ENCODE measurements at regions not wholly inside any gene's neighbourhood (a gene's known extent, or its start where the extent isn't known, plus 50 kb on each side); places are given as distances from the start of the nearest gene placed in this dataset.

DNA sequence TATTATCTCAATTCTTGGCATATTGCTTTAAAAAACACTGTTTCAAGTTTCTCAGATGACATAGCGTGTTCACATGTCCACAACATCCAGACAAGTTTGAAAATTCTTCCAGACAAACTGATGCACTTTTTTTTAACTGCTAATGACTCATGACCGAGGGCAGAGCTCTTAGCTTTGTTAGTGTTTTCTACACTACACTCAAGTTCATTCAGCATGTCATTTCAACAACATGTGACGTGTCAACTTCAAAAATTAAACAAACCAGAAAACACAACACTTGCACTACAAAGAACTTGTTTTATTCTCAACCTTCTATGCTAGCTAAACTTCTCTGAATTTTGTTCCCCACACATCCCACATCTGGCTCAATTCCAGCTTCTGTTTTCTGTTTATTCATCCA, 1186.3 kb upstream of the FLRT2 start:
- intact Hi-C loops (cut with micrococcal nuclease), result no loop called here

GRCh38 chr14:84351646-84352045, 1178.3 kb upstream of the FLRT2 start:
- intact Hi-C loops (cut with micrococcal nuclease), result no loop called here

DNA sequence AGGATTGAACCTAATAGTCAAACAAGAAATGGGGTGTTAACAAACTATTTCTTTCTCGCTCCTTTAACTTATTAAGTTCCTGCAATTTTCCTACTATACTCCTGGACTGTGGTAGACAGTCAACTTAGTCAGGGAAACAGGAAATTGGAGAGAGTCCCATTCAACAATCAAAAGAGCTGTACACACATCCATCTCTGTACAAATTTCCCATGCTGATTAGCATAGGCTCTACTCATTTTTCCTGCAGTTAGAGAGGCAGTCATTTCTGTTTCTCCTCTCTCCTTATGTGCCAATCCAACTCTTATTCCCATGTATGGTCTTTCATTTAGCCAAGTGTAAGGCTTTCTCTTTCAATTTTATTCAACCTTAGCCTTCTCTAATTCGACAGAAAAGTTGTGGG, 1168.5 kb upstream of the FLRT2 start:
- intact Hi-C loops (cut with micrococcal nuclease), result no loop called here

- intact Hi-C loops (cut with micrococcal nuclease), result no loop called here
Measured at GRCh38 chr14:84375235-84375634, 1154.7 kb upstream of the FLRT2 start.

- intact Hi-C loops (cut with micrococcal nuclease), result no loop called here
Measured at GRCh38 chr14:84390010-84390409, 1139.9 kb upstream of the FLRT2 start.

- intact Hi-C loops (cut with micrococcal nuclease), result no loop called here
Measured at GRCh38 chr14:84397631-84398030, 1132.3 kb upstream of the FLRT2 start.

DNA sequence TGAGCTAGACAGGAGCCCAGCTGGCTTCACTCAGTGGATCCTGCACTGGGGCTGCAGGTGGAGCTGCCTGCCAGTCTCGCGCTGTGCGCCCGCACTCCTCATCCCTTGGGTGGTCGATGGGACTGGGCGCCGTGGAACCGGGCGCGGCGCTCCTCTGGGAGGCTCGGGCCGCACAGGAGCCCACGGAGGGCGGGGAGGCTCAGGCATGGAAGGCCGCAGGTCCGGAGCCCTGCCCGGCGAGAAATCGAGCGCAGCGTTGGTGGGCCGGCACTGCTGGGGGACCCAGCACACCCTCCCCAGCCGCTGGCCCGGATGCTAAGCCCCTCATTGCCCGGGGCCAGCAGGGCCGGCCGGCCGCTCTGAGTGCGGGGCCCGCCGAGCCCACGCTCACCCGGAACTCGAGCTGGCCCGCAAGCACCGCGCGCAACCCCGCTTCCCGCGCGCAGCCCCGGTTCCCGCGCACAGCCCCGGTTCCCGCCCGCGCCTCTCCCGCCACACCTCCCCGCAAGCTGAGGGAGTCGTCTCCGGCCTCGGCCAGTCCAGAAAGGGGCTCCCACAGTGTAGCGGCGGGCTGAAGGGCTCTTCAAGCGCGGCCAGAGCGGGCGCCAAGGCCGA, 1130.5 kb upstream of the FLRT2 start:
- intact Hi-C loops (cut with micrococcal nuclease), result no loop called here

DNA sequence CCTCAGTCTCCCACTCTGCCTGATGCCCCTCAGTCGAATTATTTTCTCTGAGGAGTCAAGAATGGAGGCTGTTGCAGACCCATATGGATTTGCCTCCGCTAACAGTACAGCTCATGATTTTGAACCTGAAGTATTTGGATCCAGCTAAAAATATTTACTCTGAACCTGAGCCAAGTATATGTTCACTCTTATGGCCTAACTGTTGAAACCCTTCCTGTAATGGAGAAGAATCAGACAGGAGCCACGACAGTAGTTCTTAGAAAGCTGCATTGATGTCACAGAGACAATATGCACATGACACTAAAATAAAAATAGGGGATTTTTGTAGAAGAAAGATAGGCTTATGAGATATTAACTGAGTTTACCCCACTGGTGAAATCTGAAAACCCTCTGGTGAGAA, 1128.3 kb upstream of the FLRT2 start:
- intact Hi-C loops (cut with micrococcal nuclease), result no loop called here

DNA sequence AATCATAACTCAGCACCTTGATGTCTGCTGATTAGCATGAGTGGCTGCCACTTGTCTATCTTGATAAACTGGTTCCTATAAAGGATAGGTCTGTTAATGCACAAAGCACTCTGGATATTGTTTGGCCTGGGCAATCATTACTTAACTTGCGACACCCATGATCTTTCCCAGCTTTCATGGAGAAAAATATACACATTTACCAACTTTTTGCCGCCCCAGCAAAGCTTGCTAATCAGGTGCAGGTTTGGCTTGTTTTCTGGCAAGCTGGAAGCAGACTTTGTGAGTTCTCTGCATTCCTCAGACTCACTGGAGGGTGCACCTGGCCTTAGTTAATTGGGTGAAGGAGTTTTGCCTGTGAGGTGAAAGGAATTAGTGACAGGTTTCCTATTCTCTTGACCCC, 1126.4 kb upstream of the FLRT2 start:
- intact Hi-C loops (cut with micrococcal nuclease), result no loop called here

- intact Hi-C loops (cut with micrococcal nuclease), result no loop called here
Measured at GRCh38 chr14:84404246-84404645, 1125.7 kb upstream of the FLRT2 start.

- intact Hi-C loops (cut with micrococcal nuclease), result no loop called here
Measured at GRCh38 chr14:84409435-84409834, 1120.5 kb upstream of the FLRT2 start.

GRCh38 chr14:84410344-84410743, 1119.6 kb upstream of the FLRT2 start:
- intact Hi-C loops (cut with micrococcal nuclease), result no loop called here

DNA sequence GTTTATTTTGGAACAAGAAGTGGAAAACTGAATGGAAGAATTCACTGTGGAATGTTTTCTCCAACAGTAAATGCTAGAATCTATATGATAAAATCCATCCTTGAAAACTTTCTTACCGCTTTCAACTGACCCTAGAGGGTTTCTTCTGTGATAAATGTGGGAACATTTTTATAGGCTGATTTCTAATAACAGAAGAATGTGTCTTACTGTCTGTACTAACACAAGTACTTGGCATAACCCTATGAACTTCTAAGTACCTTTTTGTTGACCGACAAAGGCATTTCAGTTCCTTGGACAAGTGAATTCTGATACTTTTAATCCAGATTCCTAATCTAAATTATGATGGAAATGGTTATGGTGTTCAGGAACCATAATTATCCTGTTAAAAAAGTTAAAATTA, 1109.7 kb upstream of the FLRT2 start:
- intact Hi-C loops (cut with micrococcal nuclease), result no loop called here

GRCh38 chr14:84421621-84422020, 1108.3 kb upstream of the FLRT2 start:
- intact Hi-C loops (cut with micrococcal nuclease), result no loop called here

DNA sequence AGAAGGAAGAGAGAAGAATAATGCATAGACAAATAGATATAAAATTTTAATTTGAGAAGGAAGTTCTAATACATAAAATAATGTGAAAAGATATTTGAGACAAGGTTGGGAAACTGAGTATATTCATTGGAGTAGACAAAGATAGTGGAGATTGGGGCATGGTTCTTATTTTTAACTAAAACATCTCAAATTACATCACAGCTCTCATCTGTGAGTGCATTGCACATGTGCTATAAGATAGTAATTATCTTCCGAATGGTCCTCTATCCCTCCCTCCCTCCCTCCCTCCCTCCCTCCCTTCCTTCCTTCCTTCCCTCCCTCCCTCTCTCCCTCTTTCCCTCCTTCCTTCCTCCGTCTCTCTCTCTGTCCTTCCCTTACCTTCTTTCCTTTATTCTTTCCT, 1104.0 kb upstream of the FLRT2 start:
- intact Hi-C loops (cut with micrococcal nuclease), result no loop called here

GRCh38 chr14:84432676-84433075, 1097.3 kb upstream of the FLRT2 start:
- intact Hi-C loops (cut with micrococcal nuclease), result no loop called here

GRCh38 chr14:84433961-84434360, 1096.0 kb upstream of the FLRT2 start:
- intact Hi-C loops (cut with micrococcal nuclease), result no loop called here

DNA sequence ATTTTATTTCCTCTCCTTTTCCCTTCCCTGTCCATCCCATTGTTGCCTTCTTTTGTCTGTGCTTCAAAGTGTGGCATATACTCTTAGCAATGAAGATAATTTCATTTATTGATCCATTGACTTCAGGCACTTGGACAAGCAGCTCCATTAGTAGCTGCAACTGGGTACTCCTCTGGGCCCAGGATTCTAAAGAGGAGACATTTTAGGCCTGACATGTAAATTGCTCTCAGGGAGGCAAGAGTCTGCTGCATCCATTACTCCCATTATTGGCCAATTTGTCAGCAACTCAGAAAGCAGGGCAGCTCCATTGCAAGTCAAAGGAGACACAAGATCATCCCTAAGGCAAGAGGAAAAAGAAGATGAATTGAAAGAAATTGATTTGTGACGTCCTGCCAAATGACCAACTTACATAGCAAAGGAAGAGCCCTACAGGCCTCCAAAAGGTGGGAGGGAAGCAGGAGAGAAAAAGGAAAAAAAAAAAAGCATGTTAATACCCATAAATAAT, 1094.1 kb upstream of the FLRT2 start:
- intact Hi-C loops (cut with micrococcal nuclease), result no loop called here

DNA sequence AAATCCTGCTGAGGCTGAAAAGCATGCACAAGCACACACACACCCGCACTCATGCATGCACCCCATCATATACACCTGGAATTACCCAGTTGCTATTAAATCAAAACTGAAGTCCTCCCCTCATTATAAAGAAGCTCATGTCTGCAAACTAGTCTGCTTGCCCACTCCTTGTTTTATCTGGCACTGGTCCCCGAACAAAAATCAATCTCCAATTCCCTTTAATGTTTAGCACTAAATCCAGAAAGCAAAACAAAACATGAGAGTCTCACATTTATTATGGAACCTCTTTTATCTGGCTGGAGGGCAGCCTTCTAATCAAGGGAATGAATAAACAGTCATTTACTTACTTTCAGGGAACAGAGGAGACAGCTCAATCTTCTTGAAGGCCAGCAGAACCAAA, 1093.4 kb upstream of the FLRT2 start:
- intact Hi-C loops (cut with micrococcal nuclease), result no loop called here

DNA sequence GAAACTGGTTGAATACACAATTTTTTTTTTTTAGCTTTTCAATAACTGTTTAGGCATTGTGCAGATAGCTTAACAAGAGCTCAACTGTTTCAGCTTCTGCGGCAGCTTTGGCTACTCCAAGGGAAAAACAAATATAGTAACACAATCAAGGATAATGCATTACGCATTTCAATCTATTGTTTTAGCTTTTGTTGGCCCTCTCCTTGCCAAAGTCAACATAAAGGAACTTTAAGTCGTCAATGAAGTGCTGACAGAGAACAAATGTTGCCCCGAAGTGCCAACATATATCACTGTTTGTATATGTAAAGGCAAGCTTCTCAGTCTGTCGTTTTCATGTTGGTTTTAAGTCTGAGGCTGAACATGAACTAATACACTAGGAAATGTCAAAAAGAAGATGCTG, 1087.4 kb upstream of the FLRT2 start:
- intact Hi-C loops (cut with micrococcal nuclease), result no loop called here

DNA sequence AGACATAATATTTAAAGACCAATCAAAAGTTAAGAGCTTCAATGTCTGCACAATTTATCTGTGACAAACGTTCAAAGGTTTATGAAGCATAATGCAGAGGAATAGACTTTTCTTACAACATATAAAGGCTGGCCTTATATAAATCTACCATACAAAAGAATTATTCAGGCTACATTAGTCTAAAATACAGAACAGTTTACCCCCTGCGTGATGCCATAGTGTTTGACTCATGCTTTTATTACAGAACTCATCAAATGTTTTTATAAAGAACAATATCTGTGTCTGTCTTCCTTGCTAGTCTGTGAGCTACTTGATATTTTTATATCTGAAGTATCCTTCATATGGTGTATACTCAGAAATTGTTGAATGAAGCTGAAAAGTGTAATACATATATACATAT, 1084.5 kb upstream of the FLRT2 start:
- intact Hi-C loops (cut with micrococcal nuclease), result no loop called here

GRCh38 chr14:84446250-84446649, 1083.7 kb upstream of the FLRT2 start:
- intact Hi-C loops (cut with micrococcal nuclease), result no loop called here

DNA sequence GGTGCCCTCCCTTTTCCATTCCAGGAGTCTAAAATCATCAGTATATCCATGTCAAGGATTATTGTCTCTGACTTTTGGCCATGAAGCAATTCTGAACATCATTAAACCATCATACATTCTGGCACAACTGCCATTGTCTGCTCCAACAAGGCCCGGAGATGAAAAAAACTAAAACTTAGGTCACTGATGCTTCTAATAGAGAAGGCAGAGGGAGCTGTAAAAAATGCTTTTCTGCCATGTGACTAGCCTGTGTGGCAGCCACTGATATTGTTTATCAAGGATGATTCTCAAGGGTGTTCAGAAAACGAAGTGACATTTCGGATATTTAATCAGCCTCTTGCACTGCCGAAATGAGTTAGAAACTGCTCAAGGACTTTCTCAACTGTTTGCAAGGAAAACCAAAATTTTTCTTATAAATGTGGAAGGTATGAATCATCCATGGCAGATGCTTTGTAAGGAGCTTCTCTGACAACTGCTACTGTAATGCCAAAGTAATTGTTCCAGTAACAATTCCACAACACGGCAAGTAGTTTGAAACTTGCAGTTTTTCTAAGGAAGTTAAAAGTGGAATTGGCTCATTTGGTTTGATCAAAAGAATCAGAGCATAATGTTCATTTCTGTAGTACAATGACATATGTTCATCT, 1076.5 kb upstream of the FLRT2 start:
- intact Hi-C loops (cut with micrococcal nuclease), result no loop called here

All from T-helper 2 cell treated with Interferon-gamma antibody and Interleukin-4, amounts not matched to agents 100 ng/mL and 5 ng/mL, for 36 hours (primary cell).